ENCODE measurements at regions not wholly inside any gene's neighbourhood (a gene's known extent, or its start where the extent isn't known, plus 50 kb on each side); places are given as distances from the start of the nearest gene placed in this dataset.

DNA sequence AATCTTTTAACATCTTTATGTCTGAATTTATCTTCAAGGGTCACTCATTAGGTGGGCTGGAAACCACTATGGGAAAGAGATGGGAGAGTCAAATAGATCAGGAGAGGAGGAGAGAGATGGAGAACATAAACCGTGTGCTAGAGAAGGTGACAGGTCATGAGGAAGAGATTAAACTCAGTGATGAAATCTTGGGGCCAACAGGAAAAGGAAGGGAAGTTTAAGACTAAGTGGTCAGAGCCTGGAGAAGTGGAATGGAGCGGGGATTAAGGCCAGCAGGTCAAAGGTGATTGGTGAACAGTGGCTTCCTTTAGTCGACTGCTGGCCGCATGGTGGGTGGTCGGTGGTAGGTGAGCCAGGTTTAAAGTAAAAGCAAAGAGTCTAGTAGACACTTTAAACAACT is 169.3 kb upstream of the IVNS1ABP start:
- TF ChIP-seq CTCF (IDR thresholded peaks at IDR 0.05) = no peak
- no peak for TF ChIP-seq POLR2A (IDR thresholded peaks at IDR 0.05)
- TF ChIP-seq POLR2AphosphoS5 (IDR thresholded peaks at IDR 0.05) = no peak
- TF ChIP-seq EP300 (IDR thresholded peaks at IDR 0.05) = no peak

Data from sigmoid colon (tissue), 4 donors.